Thoracic aorta (tissue), 2 donors: ENCODE measurements at regions not wholly inside any gene's neighbourhood (a gene's known extent, or its start where the extent isn't known, plus 50 kb on each side); places are given as distances from the start of the nearest gene placed in this dataset.

Source experiments
- ATAC-seq: fragments of 150-250 bp; one replicate; pipeline ENCODE4 v1.8.0; 2017; ENCODE audit warnings: low read depth; ENCODE audit not compliant: insufficient number of reproducible peaks, low FRiP score
- DNase-seq: peaks from one replicate; pipeline ENCODE4 v3.0.0-alpha.2; 2020; ENCODE audit warnings: low spot score
- H3K27ac ChIP-seq, 2 donors: fragments of 200-600 bp; sonication (generic); 1 replicate in 1 of 2; 2 replicates in 1 of 2; pipeline ENCODE4 v1.5.1; 2016; ENCODE audit warnings: mild to moderate bottlenecking in 2 of 2, moderate library complexity in 2 of 2
- H3K27me3 ChIP-seq: fragments of 200-600 bp; sonication (generic); replicated peaks from 2 replicates; pipeline ENCODE4 v1.6.0; 2016; ENCODE audit warnings: mild to moderate bottlenecking; ENCODE audit not compliant: insufficient read depth
- H3K36me3 ChIP-seq: fragments of 200-600 bp; sonication (generic); one replicate; pipeline ENCODE4 v1.5.1; 2016
- H3K4me1 ChIP-seq, 2 donors: fragments of 200-600 bp; sonication (generic); 1 replicate in 1 of 2; 2 replicates in 1 of 2; pipeline versions ENCODE4 v1.5.1 to v1.6.0; 2016; ENCODE audit warnings: low read depth in 2 of 2, mild to moderate bottlenecking in 1 of 2; ENCODE audit not compliant: control insufficient read depth in 1 of 2
- H3K4me3 ChIP-seq: fragments of 200-600 bp; sonication (generic); 2 replicates; pipeline ENCODE4 v1.5.1; 2016; ENCODE audit warnings: mild to moderate bottlenecking
- H3K9me3 ChIP-seq: fragments of 200-600 bp; sonication (generic); 2 replicates; pipeline ENCODE4 v1.5.1; 2016
- TF ChIP-seq, protein P1 (sequence below): fragments of 200-600 bp; sonication (generic); IDR thresholded peaks from one replicate; pipeline ENCODE4 v1.5.1; 2019; ENCODE audit warnings: antibody characterized with exemption

DNA sequence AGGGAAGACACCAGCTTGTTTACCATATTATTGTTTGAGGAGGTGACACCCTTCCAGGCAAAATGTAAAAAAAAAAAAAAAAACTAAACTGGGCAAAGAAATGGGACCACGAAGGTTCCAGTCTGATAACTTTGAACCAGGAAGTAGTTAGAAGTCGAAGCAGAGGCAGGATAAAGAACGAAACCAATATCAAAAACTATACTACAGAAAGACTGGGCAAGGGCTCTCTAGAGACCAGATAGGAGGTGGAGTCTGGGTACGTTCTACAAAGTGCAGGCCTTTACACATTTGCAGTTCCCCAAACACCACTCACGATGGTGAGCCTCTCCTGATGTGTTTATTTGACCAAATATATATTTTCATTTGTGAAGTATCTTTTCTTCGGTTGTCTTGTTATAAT lies 125.7 kb upstream of the CDK1 start:
- Histone ChIP-seq H3K9me3 (no peaks in the 10 kb centered on the region), H3K4me3 (no peak overlapping the region), H3K27me3 (no peaks in the 10 kb centered on the region), H3K27ac (no peak overlapping the region), H3K4me1 (no peaks in the 10 kb centered on the region), H3K36me3 (no peaks in the 10 kb centered on the region)
- TF ChIP-seq, protein P1, sequence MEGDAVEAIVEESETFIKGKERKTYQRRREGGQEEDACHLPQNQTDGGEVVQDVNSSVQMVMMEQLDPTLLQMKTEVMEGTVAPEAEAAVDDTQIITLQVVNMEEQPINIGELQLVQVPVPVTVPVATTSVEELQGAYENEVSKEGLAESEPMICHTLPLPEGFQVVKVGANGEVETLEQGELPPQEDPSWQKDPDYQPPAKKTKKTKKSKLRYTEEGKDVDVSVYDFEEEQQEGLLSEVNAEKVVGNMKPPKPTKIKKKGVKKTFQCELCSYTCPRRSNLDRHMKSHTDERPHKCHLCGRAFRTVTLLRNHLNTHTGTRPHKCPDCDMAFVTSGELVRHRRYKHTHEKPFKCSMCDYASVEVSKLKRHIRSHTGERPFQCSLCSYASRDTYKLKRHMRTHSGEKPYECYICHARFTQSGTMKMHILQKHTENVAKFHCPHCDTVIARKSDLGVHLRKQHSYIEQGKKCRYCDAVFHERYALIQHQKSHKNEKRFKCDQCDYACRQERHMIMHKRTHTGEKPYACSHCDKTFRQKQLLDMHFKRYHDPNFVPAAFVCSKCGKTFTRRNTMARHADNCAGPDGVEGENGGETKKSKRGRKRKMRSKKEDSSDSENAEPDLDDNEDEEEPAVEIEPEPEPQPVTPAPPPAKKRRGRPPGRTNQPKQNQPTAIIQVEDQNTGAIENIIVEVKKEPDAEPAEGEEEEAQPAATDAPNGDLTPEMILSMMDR: no peak
- no peak for DNase-seq
- ATAC-seq: no peak

DNA sequence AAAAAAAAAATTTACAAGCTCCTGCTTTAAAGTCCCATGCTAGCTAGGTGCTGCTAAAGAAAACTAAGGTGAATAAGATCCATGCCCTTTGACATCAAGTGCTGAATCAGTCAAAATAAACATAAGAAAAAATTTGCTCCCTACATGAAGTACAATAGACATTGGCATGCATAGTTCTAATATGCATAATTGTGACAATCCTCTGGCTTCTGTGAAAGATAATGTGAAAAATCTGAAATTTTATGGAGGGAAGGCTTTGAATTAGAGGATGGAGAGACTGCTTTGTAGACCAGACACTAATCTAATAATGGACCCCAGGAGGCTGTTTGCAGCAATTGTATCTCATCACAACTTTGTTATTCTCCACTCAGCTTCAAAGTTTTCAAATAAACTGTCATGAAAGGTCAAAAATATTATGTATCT lies 127.9 kb upstream of the CDK1 start:
- ATAC-seq (no peak), DNase-seq (no peak)
- TF ChIP-seq, protein P1: no peak
- Histone ChIP-seq H3K27me3 (no peaks in the 10 kb centered on the region), H3K9me3 (no peaks in the 10 kb centered on the region), H3K27ac (no peak overlapping the region), H3K36me3 (no peaks in the 10 kb centered on the region), H3K4me1 (no peaks in the 10 kb centered on the region), H3K4me3 (no peak overlapping the region)

DNA sequence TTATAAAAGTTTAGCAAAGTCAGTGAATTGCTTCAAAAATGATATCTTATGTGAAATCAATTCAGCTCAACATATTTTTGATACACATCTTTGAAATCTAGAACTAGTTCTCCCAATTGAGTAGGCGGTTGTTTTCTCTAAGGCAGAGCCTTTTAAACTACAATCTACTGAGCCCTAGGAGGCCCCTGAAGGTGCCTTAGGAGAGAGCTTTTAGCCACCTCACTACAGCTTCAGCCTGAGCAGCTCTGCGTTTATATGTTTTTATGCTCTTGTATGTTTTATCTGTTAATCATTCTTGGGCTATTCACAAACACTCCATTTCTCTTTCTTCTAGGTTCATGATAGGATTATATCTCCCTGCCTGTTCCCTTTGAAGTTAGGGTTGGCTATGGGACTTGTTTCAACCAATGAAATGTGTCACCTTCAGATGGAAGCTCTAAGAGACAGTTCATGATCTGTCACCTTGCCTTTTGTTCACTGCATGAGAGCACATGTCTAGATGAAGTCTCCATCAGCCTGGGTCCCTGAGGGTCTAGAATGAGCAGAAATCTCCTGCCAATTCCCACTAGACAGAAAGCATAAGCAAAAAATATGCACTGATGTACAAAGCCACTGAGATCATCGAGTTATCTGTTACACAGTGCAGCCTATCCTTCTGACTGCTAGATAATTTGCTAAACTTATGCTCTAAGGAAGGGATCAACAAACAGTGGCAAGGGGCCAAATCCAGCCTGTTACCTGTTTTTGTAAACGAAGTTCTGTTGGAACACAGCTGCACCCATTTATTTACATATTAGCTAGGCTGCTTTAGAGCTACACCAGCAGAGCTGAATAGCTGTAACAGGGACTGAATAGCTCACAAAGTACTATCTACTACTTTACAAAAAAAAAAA lies 128.5 kb upstream of the CDK1 start:
- Histone ChIP-seq H3K9me3 (no peaks in the 10 kb centered on the region), H3K4me1 (no peaks in the 10 kb centered on the region), H3K4me3 (no peak overlapping the region), H3K27me3 (no peaks in the 10 kb centered on the region), H3K36me3 (no peaks in the 10 kb centered on the region), H3K27ac (no peak overlapping the region)
- DNase-seq: no peak
- TF ChIP-seq, protein P1: no peak
- no peak for ATAC-seq

DNA sequence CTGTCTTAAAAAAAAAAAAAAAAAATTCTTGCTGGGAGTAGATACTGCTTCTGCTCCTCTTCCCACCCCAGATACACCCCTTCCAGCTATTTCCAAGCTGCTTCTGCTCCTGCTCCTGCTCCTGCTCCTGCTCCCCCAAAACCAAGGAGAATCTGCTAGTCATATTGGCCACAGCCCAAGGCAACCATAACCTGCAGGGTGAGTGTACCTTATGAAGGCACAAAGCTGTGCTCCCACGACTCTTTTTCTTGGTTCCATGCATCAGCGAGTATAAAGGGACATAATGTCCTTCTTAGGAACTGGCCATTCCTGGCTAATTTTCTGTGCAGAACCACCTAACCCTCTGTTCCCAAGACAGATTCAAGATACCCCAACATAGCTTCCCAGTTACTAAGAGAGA lies 129.5 kb upstream of the CDK1 start:
- Histone ChIP-seq H3K27me3 (no peaks in the 10 kb centered on the region), H3K4me3 (no peak overlapping the region), H3K9me3 (no peaks in the 10 kb centered on the region), H3K27ac (no peak overlapping the region), H3K36me3 (no peaks in the 10 kb centered on the region), H3K4me1 (no peaks in the 10 kb centered on the region)
- no peak for ATAC-seq
- no peak for DNase-seq
- TF ChIP-seq, protein P1: no peak

DNA sequence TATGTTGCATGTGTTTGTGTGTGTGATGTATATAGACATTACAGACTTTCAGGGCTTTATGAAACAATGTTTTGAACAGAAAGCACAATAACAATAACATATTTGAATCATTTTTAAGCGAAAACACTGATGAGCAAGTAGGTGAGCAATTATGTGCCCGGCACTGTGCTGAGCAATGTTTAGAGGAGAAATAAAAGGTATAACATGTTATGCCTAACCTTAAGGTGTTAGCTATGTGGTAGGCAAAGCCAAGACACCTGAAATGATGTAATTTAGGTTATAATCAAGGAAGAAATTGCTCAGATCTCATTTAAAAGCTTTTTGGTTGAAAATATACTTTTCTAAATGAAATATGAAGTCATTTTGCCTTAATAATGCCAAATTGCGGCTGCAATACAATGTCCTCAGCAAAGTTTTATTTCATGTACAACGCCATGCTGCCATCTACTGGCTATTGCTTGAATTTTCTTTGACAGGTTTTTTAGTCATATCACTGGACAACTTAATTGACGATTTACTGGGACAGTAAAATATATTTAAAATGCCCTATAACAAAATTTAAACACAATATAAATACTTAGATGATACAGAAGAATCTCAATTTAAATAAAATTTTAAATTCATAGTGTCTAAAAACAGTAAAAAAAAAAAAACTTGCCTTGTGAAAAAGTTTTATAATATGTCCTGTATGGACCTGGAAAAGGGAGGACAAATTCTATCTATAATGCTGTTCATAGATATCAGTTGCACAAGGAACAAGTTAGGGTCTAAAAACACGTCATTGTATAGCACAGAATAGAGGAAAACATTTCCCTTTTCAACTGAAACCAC lies 131.1 kb upstream of the CDK1 start:
- H3K4me3 ChIP-seq: no peak overlapping the region
- H3K4me1 ChIP-seq: no peaks in the 10 kb centered on the region
- no peaks in the 10 kb centered on the region for H3K36me3 ChIP-seq
- no peak overlapping the region for H3K27ac ChIP-seq
- no peak for DNase-seq
- ATAC-seq: no peak
- no peaks in the 10 kb centered on the region for H3K9me3 ChIP-seq
- no peaks in the 10 kb centered on the region for H3K27me3 ChIP-seq
- TF ChIP-seq, protein P1: peak; percentile 78
